K562 (cell line): ENCODE measurements at regions not wholly inside any gene's neighbourhood (a gene's known extent, or its start where the extent isn't known, plus 50 kb on each side); places are given as distances from the start of the nearest gene placed in this dataset.

Source experiments
- ATAC-seq: fragments of 200-7000 bp; cut with Tn5 transposase; 3 replicates; pipeline ENCODE4 v1.9.1; 2020; ENCODE audit warnings: moderate library complexity
- BruUV-seq: library from RNA; stranded (reverse); fragments of 400-500 nt; replicated peaks from 2 replicates; lab custom pipeline; 2021; lab: Mats Ljungman, UMichigan
- CTCF ChIA-PET: fragments of 300-600 bp; formaldehyde crosslinking; extraction: SDS; loops from one replicate; lab custom pipeline; 2021; ENCODE audit warnings: low intra/inter-chr PET ratio; lab: Yijun Ruan, JAX
- POLR2A ChIA-PET: fragments of 300-600, 350-650 bp; sonication (Branson Sonifier 250); formaldehyde crosslinking; extraction: SDS; loops from one replicate; lab custom pipeline; 2021; ENCODE audit warnings: antibody characterized with exemption, inconsistent platforms; lab: Yijun Ruan, JAX
- DNase-seq, 4 experiments: peaks; one replicate each; pipeline versions ENCODE4 v3.0.0 to v3.0.0-alpha.2; 2011 to 2018; ENCODE audit warnings: low spot score in 3 of 4, mixed read lengths in 3 of 4; ENCODE audit errors: extremely low read depth in 1 of 4
- FAIRE-seq: peaks from 2 replicates; lab custom pipeline; 2011; peaks lifted over from hg19 to GRCh38; lab: Jason Lieb, UNC
- H2AFZ ChIP-seq: 2 replicates; pipeline ENCODE4 v1.6.0; 2011; ENCODE audit warnings: low read depth, low read length, control low read depth, inconsistent platforms
- H3K27ac ChIP-seq: fragments of 200-600 bp; 3 replicates; pipeline ENCODE4 v1.8.0; 2011; ENCODE audit warnings: low read depth, mild to moderate bottlenecking, control low read depth, inconsistent platforms, low read length, moderate library complexity, mixed read lengths; ENCODE audit errors: extremely low read depth
- H3K27me3 ChIP-seq, 2 experiments: fragments of 300-600 bp in 1 of 2; 2 replicates in 1 of 2; 3 replicates in 1 of 2; pipeline versions ENCODE4 v1.6.0 to v1.8.0; 2011; ENCODE audit warnings: inconsistent platforms in 2 of 2, low read length in 2 of 2, mild to moderate bottlenecking in 1 of 2, mixed read lengths in 1 of 2, moderate library complexity in 1 of 2; ENCODE audit not compliant: control insufficient read depth in 2 of 2, insufficient read depth in 2 of 2
- H3K36me3 ChIP-seq: fragments of 300-600 bp; 3 replicates; pipeline ENCODE4 v1.8.0; 2011; ENCODE audit warnings: mild to moderate bottlenecking, low read length, inconsistent platforms; ENCODE audit not compliant: control insufficient read depth, insufficient read depth
- H3K4me1 ChIP-seq, 2 experiments: fragments of 200-600 bp in 1 of 2; replicated peaks in 1 of 2; 2 replicates in 1 of 2; 3 replicates in 1 of 2; pipeline versions ENCODE4 v1.5.1 to v1.8.0; 2011; ENCODE audit warnings: inconsistent platforms in 2 of 2, low read length in 2 of 2, mild to moderate bottlenecking in 1 of 2, mixed read lengths in 1 of 2, moderate library complexity in 1 of 2; ENCODE audit not compliant: control insufficient read depth in 2 of 2, insufficient read depth in 2 of 2
- H3K4me2 ChIP-seq: 2 replicates; pipeline ENCODE4 v1.6.1; 2011; ENCODE audit warnings: low read length, control low read depth, inconsistent platforms, mixed read lengths; ENCODE audit not compliant: insufficient read depth
- H3K4me3 ChIP-seq: fragments of 200-600 bp; sonication (generic), shearing (Covaris generic); 2 replicates; pipeline ENCODE4 v1.5.1; 2016; ENCODE audit warnings: control low read depth, inconsistent platforms
- H3K79me2 ChIP-seq: fragments of 200-600 bp; 3 replicates; pipeline ENCODE4 v1.8.0; 2011; ENCODE audit warnings: low read length, inconsistent platforms; ENCODE audit not compliant: control insufficient read depth, insufficient read depth
- H3K9ac ChIP-seq, 2 experiments: 2 replicates each; pipeline versions ENCODE4 v1.6.0 to v1.6.1; 2011; ENCODE audit warnings: low read depth in 2 of 2, low read length in 2 of 2, control low read depth in 1 of 2, inconsistent platforms in 1 of 2, mild to moderate bottlenecking in 1 of 2, mixed read lengths in 1 of 2; ENCODE audit not compliant: insufficient read depth in 1 of 2
- H3K9me1 ChIP-seq: one replicate; pipeline ENCODE4 v1.6.0; 2011; ENCODE audit warnings: inconsistent platforms, mild to moderate bottlenecking, low read length, moderate library complexity; ENCODE audit not compliant: control insufficient read depth, insufficient read depth
- H3K9me3 ChIP-seq: replicated peaks from 2 replicates; pipeline ENCODE4 v1.5.1; 2011; ENCODE audit warnings: low read depth, low read length, inconsistent platforms; ENCODE audit not compliant: control insufficient read depth, insufficient read depth
- H4K20me1 ChIP-seq: replicated peaks from 2 replicates; pipeline ENCODE4 v1.6.1; 2011; ENCODE audit warnings: low read length, inconsistent platforms, mixed read lengths; ENCODE audit not compliant: control insufficient read depth, insufficient read depth
- BRD4 ChIP-seq: fragments of 200-600 bp; sonication (generic); IDR thresholded peaks from 2 replicates; pipeline ENCODE4 v1.6.1; 2017; ENCODE audit warnings: inconsistent platforms
- DIDO1 ChIP-seq: fragments of 450-650 bp; IDR thresholded peaks from 2 replicates; pipeline ENCODE4 v1.6.1; 2016; ENCODE audit warnings: low read depth, missing biosample characterization, missing genetic modification characterization
- HDAC6 ChIP-seq: IDR thresholded peaks from 2 replicates; pipeline ENCODE4 v1.6.1; 2012; ENCODE audit warnings: low read depth, mild to moderate bottlenecking, control low read depth, inconsistent platforms, low read length, moderate library complexity
- HIVEP1 ChIP-seq: fragments of 250-450 bp; sonication (Bioruptor Pico); IDR thresholded peaks from 2 replicates; pipeline ENCODE4 v1.4.0; 2020; ENCODE audit warnings: mild to moderate bottlenecking
- KLF1 ChIP-seq: fragments of 450-650 bp; IDR thresholded peaks from 2 replicates; pipeline ENCODE4 v1.6.1; 2016; ENCODE audit warnings: missing genetic modification characterization, missing compliant biosample characterization
- MCM7 ChIP-seq, 2 experiments: fragments of 450-650 bp; IDR thresholded peaks; 2 replicates each; pipeline ENCODE4 v1.6.1; 2016 to 2018
- MECOM ChIP-seq: fragments of 250-450 bp; sonication (Bioruptor Pico); IDR thresholded peaks from 2 replicates; pipeline ENCODE4 v1.8.0; 2022; ENCODE audit warnings: inconsistent platforms
- MYNN ChIP-seq, 2 experiments: sonication (generic); formaldehyde crosslinking in 1 of 2; IDR thresholded peaks; 2 replicates each; pipeline versions ENCODE4 v1.5.0 to v1.6.1; 2016 to 2020; ENCODE audit warnings: antibody characterized with exemption in 1 of 2, missing genetic modification reagents in 1 of 2
- NCOR1 ChIP-seq: fragments of 450-650 bp; IDR thresholded peaks from 2 replicates; pipeline ENCODE4 v1.6.1; 2016; ENCODE audit warnings: mild to moderate bottlenecking, moderate library complexity
- NR2C2 ChIP-seq, 2 experiments: fragments of 200-800 bp in 1 of 2; sonication (Bioruptor generic) in 1 of 2; sonication (generic) in 1 of 2; formaldehyde crosslinking in 1 of 2; IDR thresholded peaks; 2 replicates each; pipeline versions ENCODE4 v1.6.1 to v1.8.0; 2016 to 2022; ENCODE audit warnings: mild to moderate bottlenecking in 1 of 2, missing compliant biosample characterization in 1 of 2, missing genetic modification characterization in 1 of 2, missing genetic modification reagents in 1 of 2
- TAL1 ChIP-seq: fragments of 450-650 bp; IDR thresholded peaks from 2 replicates; pipeline ENCODE4 v1.6.1; 2016; ENCODE audit warnings: mild to moderate bottlenecking
- TFAM ChIP-seq: fragments of 250-450 bp; sonication (Bioruptor Pico); conservative IDR thresholded peaks from 2 replicates; pipeline ENCODE4 v1.5.0; 2021; ENCODE audit warnings: mild to moderate bottlenecking, moderate library complexity
- THRAP3 ChIP-seq: fragments of 450-650 bp; IDR thresholded peaks from 2 replicates; pipeline ENCODE4 v1.6.1; 2016; ENCODE audit warnings: mild to moderate bottlenecking, inconsistent platforms, borderline replicate concordance
- ZC3H4 ChIP-seq: sonication (generic); formaldehyde crosslinking; IDR thresholded peaks from 2 replicates; pipeline ENCODE4 v1.9.0; 2021; ENCODE audit warnings: missing genetic modification reagents, borderline replicate concordance
- ZNF589 ChIP-seq: fragments of 200-800 bp; sonication (Bioruptor generic); IDR thresholded peaks from 2 replicates; pipeline ENCODE4 v1.6.1; 2016; ENCODE audit warnings: low read depth, missing genetic modification characterization, missing compliant biosample characterization
- ZNF699 ChIP-seq: fragments of 250-450 bp; sonication (Bioruptor Pico); IDR thresholded peaks from 2 replicates; pipeline ENCODE4 v1.8.0; 2021; ENCODE audit warnings: mild to moderate bottlenecking, moderate library complexity; ENCODE audit not compliant: insufficient replicate concordance
- WGBS: fragments of 100-300 bp; shearing (Covaris generic); methylation state at CpG from one replicate; pipeline ENCODE4 v1.1.6; 2016; ENCODE audit warnings: low coverage, mixed read lengths; ENCODE audit not compliant: insufficient coverage; ENCODE audit errors: missing lambda C conversion rate; 5-methylcytosine and 5-hydroxymethylcytosine counted together
- in situ Hi-C: fragments of 300-500 bp; cut with MboI; formaldehyde crosslinking; loops from 4 replicates; pipeline ENCODE4 v1.15.0; 2018; ENCODE audit warnings: inconsistent platforms, mixed read lengths
- intact Hi-C: fragments of 100-400 bp; cut with micrococcal nuclease; formaldehyde crosslinking; loops from 2 replicates; pipeline ENCODE4 v1.14.2; 2022
- TF ChIP-seq, protein P1 (sequence below): sonication (generic); formaldehyde crosslinking; IDR thresholded peaks from 2 replicates; pipeline ENCODE4 v1.8.0; 2022; ENCODE audit warnings: missing genetic modification reagents, mild to moderate bottlenecking, moderate library complexity, borderline replicate concordance
- TF ChIP-seq, protein P2 (sequence below): fragments of 250-450 bp; sonication (Bioruptor Pico); IDR thresholded peaks from 2 replicates; pipeline ENCODE4 v1.5.0; 2021; ENCODE audit warnings: mild to moderate bottlenecking, moderate library complexity

DNA sequence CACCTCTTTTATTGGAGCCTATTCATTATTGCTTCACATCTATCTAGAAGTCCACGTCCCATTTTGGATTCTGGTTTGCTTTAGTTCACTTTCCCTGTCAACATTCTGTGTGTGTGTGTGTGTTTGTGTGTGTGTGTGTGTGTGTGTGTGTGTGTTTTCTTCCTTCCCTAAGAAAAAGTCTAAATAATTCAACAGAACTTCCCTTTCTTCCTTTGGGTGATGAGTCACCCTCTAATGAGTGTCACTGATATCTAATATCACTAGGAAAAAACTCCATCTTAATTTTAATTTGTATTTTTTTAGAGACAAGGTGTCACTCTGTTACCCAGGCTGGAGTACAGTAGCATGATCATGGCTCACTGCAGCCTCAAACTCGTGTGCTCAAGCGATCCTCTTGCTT lies 234.2 kb downstream of the TTC8 start:
- intact Hi-C loops (no loop called here), in situ Hi-C loops (no loop called here)
- POLR2A ChIA-PET: no interaction called here
- Histone ChIP-seq H4K20me1 (no peaks in the 10 kb centered on the region), H3K79me2 (no peaks in the 10 kb centered on the region), H3K4me3 (no peak overlapping the region), H3K4me2 (no peak overlapping the region), H3K36me3 (no peaks in the 10 kb centered on the region), H3K9me3 (no peaks in the 10 kb centered on the region), H3K9ac (no peak overlapping the region), H3K27ac (no peak overlapping the region), H3K27me3 (no peaks in the 10 kb centered on the region), H3K9me1 (no peaks in the 10 kb centered on the region), H2AFZ (no peak overlapping the region), H3K4me1 (no peaks in the 10 kb centered on the region)
- CTCF ChIA-PET: no interaction called here
- 2% methylated on average over 3 of the region's 3 CpGs for WGBS
- BruUV-seq: no TSS peak
- TF ChIP-seq, protein P1, sequence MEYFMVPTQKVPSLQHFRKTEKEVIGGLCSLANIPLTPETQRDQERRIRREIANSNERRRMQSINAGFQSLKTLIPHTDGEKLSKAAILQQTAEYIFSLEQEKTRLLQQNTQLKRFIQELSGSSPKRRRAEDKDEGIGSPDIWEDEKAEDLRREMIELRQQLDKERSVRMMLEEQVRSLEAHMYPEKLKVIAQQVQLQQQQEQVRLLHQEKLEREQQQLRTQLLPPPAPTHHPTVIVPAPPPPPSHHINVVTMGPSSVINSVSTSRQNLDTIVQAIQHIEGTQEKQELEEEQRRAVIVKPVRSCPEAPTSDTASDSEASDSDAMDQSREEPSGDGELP (CRISPR knock-in tag): no peak
- TF ChIP-seq ZNF699 (CRISPR knock-in tag) (no peak), ZNF589 (CRISPR knock-in tag) (no peak), HDAC6 (no peak), BRD4 (no peak), MYNN (IDR thresholded peaks at IDR 0.05) (no peak), MYNN (CRISPR knock-in tag; IDR thresholded peaks at IDR 0.05) (no peak), MECOM (no peak), TFAM (no peak), TAL1 (no peak), HIVEP1 (no peak), KLF1 (tag) (no peak), MCM7 (IDR thresholded peaks at IDR 0.05) (no peak), THRAP3 (no peak), ZC3H4 (no peak), DIDO1 (tag) (no peak), NR2C2 (CRISPR knock-in tag; IDR thresholded peaks at IDR 0.05) (no peak), NR2C2 (tag; IDR thresholded peaks at IDR 0.05) (no peak), NCOR1 (no peak)
- TF ChIP-seq, protein P2, sequence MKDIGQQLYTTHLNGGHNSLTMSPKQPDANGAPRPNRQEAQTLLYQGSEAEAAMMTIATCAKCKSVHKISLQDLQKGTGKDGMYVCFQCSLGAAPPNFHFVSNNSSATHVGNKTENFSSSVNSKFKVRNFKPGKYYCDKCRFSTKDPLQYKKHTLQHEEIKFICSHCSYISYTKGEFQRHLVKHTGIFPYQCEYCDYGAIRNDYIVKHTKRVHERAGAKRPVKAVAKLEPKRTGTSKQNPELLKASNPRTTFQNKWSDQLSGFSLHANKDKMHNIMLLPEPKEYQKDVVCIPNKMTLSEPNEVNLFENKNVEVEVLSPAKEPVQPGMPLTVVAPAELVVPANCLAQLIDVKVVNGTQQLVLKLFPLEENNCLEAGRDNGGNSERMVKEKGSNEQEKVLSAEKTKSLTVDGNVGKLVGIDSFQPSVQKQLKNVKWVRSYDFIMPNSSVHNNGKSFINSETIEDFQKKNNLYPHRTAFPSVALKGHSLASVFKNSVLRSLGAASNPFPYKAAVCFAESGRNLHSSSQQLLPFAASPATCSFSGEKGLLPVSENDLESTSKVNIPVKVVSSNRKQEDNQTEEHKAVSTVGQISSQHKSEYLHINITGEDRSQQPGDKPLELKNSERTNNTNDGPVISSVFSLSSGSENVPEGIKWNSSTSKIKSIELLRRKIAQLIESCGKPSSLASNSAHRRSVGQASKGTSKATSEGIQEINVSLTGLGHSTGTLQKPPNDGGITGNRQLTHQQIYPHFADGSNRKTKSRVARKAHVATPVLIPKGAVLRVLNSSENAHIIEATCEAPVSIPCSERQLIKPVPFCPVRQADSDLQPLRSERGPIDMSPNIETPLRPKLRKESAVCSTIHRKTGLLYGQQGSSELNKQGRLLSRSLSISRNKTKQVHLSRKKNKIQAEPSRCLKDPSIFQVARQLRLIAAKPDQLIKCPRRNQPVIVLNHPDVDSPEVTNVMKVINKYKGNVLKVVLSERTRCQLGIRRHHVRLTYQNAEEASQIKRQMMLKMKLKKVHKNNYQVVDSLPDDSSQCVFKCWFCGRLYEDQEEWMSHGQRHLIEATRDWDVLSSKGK (CRISPR knock-in tag): no peak
- no peak for DNase-seq
- no peak for ATAC-seq
- no peak for FAIRE-seq
